ENCODE measurements at regions not wholly inside any gene's neighbourhood (a gene's known extent, or its start where the extent isn't known, plus 50 kb on each side); places are given as distances from the start of the nearest gene placed in this dataset.
"Not testable (repeated sequence)": the region's sequence is repeated elsewhere in the genome, so short reads cannot be mapped to it uniquely, and the experiment has no call there.

DNA sequence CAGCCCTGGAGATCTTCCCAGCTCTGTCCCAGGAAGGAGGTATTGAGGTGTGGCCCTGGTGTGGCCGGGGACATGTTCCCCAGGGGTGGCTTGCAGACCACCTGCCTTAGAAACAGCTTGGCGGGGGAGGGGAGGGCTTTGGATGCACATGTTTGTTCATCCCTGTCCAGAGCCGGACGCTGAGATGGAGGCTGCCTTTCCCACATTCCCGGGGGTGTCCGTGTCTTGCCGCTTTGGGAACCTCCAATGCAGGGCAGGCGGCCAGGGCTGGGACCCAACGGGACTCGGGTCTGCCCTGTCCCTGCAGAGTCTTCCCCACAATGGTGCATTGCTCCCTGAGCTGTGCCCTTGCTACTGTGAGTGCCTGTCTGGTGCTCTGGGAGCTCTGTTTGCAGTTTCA, 319.5 kb upstream of the SFSWAP start:
- no peak for DNase-seq (ENCODE audit: low spot score)

DNA sequence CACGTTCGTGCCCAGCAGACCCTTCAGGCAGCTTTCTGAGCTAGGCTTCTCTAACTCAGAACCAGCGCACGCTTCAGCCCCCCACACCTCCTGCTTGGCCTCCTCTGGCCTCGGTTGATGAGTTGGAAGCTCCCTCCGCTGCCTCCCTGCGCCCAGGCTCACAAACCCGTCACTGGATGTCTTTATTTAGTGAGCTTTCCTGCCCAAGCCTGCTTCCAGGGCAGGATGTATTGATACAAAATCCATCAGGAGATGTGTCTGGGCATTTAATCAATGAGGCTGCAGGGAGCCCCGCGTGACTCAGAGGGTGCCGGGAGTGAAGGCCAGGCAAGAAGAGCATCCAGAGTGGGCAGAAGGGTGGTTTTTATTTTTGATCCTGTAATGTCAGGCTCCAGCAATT, 316.1 kb upstream of the SFSWAP start:
- not testable (repeated sequence) for DNase-seq (ENCODE audit: low spot score)

DNA sequence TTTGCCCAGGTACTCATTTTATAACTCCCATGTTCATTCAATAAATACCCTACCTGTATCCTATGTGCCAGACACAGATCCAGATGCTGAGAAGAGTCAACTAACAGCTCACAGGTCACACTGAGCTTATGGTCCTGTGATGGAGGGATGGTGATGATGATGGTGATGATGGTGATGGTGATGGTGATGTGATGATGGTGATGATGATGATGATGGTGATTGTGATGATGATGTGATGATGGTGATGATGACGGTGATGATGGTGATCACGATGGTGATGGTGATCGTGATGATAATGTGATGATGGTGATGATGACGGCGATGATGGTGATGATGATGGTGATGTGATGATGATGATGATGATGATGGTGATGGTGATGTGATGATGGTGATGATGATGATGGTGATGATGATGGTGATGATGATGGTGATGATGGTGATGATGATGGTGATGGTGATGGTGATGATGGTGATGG, 315.6 kb upstream of the SFSWAP start:
- not testable (repeated sequence) for DNase-seq (ENCODE audit: low spot score)

DNA sequence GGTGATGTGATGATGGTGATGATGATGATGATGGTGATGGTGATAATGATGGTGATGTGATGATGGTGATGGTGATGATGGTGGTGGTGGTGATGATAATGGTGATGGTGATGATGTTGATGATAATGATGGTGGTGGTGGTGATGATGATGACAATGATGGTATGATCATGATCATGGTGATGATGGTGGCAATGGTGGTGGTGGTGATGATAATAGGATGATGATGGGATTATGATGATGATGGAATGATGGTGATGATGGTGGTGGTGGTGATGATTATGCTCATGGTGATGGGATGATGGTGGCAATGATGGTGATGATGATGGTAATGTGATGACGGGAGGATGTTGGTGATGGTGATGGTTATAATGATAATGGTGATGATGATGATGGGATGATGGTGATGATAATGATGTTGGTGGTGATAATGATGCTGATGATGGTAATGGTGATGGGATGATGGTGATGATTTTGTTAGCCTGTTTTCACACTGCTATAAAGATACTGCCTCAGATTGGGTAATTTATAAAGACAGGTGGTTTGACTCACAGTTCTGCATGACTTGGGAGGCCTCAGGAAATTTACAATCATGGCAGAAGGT, 314.8 kb upstream of the SFSWAP start:
- DNase-seq (ENCODE audit: low spot score), result no peak

DNA sequence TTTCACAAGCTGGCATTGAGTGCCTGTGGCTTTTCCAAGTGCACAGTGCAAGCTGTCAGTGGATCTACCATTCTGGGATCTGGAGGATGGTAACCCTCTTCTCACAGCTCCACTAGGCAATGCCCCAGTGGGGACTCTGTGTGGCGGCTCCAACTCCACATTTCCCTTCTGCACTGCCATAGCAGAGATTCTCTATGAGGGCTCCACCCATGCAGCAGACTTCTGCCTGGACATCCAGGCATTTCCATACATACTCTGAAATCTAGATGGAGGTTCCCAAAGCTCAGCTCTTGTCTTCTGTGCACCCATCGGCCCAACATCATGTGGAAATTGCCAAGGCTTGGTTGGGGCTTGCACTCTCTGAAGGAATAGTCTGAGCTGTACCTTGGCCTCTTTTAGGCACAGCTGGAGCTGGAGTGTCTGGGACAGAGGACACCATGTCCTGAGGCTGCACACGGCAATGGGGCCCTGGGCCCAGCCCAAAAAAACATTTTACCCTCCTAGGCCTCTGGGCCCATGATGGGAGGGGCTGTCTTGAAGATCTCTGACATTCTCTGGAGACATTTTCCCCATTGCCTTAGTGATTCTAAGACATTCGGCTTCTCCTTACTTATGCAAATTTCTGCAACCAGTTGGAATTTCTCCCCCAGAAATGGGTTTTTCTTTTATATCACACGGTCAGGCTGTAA, 313.3 kb upstream of the SFSWAP start:
- DNase-seq (ENCODE audit: low spot score), result no peak

DNA sequence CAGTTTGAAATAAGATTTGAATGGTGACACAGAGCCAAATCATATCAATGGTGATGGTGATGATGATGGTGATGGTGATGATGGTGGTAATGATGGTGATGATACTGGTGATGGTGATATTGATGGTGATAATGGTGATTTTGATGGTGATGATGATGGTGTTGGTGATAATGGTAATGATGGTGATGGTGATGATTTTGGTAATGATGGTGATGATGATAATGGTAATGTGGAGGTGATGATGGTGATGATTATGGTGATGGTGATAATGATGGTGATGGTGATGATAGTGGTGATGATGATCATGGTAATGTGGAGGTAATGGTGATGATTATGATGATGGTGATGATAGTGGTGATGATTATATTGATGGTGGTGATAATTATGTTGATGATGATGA, 311.9 kb upstream of the SFSWAP start:
- DNase-seq (ENCODE audit: low spot score), result no peak

DNA sequence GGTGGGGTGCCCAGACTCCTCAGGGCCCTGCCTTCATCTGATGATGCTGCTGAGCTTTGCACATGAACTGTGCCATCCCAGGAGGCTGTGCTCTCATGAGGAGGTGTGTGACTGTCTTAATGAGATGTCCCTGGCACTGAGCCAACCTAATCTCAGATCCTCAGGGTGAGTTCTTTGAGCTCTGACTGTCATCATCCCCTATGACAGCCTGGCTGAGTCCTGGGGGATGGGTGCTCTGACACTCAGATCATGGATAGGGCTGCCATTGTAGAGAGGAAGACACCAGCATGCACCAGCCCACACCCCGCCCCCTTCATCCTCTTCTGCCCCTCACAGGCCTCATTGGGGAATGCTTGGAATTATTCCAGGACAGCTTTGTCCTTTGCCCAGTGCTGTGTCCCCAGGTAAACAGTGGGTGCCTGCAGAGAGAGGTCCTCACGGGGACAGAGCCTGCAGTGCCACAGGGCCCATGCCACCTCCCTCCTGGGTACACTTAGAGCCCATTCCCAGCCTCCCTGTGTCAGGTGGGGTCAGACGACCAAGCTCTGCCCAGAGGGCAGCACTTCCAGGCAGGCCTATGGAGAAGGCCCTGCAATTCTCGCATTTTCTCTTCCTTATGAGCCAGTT, 310.1 kb upstream of the SFSWAP start:
- not testable (repeated sequence) for DNase-seq (ENCODE audit: low spot score)

DNA sequence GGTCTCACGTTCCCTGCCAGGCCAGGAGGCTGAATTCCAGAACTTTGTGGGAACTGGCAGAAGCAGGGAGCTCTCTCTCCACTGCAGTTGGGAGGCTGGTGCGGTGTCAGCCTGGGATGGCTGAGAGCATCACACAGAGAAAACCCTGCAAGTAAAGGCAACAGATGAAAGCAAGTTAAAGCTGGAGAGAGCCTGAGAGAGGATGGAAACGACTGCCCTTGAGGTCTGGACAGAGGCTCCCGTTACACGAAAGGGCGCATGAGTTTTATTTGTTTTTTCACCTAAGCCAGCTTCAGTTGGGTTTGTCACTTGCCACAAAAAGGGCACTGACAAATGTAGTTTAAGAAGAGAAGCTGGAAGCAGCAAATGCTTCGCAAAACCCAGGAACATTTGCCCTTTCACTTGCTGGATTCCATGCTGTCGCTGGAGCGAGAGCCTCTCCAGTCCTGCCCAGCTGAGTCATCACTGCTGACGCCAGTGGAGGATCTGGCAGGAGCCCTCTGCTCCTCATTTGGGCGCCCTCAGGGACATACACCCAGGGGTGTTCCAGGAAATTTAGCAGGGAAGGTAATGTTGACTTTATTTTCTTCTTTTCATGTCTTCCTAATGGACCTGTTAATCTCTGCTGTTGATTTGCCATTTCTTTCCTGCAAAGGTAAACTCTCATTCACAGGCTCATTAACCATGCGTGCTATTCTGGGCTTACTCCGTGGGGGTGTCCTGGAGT, 308.8 kb upstream of the SFSWAP start:
- DNase-seq (ENCODE audit: low spot score), result not testable (repeated sequence)

DNA sequence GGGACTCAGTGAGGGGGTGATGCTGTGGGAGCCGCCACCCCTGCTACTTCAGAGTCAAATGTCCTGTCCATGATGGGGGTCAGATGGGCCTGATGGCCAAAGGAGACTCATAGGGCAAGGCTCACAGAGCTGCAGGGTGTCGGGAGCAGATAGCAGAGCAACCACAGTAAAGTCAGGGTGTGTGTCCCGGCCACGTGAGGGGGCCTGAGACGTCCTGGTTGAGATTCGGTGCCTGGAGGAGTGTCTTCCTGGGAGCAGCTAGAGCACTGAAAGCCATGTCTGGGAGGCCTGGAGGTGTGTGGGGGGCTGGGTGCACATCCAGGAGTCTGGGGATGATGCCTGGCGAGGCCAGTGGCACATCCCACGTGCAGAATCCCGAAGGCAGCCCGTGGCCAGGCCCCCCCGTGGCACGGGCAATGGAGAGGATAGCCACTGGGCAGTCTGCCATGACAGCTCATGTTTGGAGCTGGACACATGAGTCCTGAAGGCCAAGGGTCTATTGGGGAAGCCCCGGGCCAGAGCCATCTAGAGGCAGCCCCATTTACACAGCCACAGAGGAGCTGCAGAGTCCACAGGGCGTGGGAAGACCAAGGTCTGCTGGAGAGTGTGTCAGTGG, 308.0 kb upstream of the SFSWAP start:
- DNase-seq (ENCODE audit: low spot score), result no peak

DNA sequence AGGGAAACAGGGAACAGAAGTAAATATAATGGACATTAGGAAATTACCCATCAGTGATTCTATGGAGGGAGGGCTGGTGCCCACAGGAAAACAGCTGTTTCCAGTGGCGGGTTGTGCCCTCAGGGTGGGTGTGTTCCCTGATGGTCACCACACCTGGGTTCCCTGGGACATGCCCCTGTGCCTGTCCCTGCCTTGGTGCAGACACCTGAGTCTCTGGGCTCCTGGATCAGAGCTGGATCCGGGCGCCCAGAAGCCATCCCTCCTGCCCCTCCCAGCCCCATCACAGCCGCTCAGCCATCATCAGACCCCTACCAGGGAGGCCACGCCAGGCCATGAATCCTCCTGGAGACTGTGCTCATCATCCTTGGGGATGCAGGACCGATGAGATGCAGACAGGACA, 307.2 kb upstream of the SFSWAP start:
- DNase-seq (ENCODE audit: low spot score), result no peak

DNA sequence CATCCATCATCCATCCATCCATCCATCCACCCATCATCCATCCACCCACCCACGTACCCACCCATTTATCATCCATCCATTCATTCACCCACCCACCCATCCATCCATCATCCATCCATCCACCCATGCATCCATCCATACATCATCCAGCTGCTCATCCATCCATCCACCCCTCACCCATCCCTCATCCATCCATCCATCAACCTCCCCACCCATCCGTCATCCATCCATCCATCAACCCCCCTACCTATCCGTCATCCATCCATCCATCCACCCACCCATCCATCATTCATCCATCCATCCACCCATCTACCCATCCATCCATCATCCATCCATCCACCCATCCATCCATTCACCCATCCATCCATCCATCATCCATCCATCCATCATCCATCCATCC, 306.2 kb upstream of the SFSWAP start:
- DNase-seq (ENCODE audit: low spot score), result no peak

DNA sequence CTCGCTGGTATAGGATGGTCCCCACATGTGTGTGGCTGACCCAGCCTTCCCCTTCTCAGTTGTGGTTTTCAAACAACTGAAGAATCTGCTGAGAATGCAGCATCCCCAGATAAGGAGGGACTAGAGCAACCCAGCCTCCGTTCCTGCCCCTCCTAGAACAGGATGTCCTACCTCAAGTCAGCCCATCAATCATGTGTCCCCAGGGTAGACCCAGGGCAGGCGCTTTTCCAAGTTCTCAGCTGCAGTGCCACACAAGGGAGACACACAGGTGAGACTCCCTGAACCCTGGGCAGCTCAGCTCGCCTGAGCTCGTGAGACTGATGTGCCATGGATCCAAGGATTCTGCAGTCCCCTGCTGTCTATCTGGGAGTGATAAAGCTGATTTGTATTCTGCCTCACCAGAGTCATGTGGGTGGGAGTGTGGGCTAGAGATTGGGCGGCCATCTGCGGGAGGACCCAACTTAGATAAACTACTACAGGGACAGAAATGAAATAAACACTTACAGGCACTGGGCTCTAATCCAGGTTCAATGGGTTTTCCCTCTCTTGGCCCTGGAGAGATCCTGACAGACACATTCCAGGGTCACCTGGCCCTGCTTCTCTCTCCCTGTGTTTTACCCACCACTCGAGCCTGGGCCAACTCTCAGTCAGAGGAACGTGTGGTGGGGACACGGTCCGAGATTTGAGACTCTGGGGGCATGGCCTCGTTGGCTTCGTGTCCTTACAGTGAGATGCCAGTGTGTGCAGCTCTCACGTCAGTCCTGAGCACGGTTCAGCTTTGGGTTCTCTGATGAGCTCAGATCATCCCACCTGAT, 303.5 kb upstream of the SFSWAP start:
- DNase-seq (ENCODE audit: low spot score), result no peak

DNA sequence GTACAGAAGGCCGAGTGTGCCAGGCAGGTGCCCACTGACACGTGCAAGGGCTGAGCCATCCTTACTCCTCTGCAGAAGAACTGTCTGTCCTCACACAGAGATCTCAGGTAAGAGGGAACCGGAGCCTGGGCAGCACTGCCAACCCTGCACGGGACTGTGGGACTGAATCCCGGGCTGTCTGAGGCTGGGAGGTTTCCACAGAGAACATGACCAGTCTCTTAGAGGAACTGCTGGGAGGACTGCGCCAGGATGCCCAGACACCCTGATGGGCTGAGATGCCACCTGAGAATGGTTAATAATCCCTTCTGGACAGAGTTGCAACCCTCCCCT, 302.9 kb upstream of the SFSWAP start:
- no peak for DNase-seq (ENCODE audit: low spot score)

DNA sequence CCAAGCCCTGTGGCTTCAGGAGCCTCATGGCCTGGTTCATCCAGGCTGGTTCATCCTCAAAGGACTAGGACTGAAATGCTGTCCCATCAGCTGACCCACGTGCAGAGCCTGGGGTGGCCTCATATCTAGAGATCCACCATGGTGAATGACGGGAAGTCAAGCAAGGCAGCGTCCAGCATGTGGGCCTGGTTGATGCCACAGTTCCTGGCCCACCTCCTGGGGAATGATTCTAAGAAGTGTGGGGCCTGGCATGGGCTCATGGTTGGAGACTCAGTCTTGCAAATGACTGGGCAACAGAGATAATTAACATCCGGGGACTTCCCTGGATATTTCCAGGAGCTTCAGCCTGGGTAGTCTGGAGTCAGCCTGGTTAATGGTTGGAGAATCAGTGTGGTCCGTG, 302.4 kb upstream of the SFSWAP start:
- DNase-seq (ENCODE audit: low spot score), result no peak

DNA sequence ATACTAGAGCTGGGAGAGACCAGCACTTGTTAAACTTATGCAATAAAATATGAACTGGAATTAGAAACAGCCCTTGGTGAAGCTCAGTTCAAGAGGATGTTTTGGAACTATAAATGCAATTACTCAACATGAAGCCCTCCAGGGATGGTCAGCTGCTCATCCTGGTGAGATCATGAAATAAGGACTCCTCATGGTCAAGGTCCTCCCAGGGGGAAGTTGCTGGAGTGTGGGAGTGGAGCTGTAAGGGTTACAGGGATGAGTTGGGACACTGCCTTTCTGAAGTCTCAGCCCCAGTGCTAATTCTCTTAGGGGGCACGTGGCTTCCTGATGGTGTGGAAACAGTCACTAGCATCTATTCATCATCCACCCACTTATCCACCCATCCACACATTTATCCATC, 301.7 kb upstream of the SFSWAP start:
- no peak for DNase-seq (ENCODE audit: low spot score)

DNA sequence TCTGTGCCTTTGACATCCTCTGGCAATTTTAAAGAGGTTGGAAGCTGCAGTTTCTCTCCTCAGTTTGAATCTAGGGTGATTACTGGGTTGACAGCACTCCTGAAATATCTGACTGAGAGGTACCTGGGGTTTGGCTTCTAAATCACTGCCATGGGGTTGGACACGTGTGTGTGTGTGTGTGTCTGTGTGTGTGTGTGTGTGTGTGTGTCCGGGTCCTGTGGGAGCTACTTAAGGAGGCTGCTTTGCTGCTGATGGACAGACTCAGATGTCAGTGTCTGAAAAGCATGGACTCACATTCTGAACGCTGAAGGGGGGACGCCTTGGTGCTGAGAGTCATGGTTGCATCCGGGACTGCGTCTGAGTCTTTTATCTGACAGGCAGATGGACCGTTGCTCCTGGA, 299.1 kb upstream of the SFSWAP start:
- DNase-seq (ENCODE audit: low spot score), result not testable (repeated sequence)

DNA sequence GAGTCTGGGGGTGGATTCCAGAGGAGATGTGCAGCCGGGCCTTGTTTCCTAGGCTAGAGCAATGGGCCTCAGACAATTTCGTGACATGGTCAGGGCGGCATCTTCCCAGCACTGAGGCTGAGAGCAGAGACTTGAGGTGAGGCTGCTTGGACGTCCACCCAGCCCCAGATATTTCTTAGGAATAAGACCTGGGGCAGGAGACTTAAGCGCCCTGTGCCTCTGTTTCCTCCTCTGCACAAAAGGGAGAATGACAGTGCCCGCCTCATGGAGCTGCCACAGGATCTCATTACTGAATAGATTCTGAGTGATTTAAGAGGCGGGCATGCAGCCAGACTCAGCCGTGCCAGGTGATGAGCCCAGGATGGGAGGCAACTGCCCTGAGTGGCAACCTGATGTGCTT, 297.9 kb upstream of the SFSWAP start:
- DNase-seq (ENCODE audit: low spot score), result no peak

DNA sequence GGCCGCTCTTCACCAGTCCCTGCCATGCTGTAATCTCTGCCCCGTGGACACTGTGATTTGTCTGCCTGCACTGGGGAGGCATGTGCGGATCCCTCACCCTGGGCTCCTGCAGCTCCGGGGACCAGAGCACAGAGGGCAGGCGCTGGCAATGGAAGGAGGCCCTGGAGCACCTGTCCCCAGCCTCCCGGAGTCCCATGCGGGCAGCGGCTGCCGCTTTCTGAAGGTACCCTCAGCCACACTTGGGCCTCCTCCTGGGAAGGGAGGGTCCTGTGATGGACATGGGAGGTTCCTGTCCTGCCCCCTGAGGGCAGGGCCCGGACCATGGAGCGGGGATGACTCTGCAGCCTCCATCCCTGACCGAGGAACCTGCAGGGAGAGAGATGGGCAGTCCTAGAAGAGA, 297.4 kb upstream of the SFSWAP start:
- DNase-seq (ENCODE audit: low spot score), result no peak

DNA sequence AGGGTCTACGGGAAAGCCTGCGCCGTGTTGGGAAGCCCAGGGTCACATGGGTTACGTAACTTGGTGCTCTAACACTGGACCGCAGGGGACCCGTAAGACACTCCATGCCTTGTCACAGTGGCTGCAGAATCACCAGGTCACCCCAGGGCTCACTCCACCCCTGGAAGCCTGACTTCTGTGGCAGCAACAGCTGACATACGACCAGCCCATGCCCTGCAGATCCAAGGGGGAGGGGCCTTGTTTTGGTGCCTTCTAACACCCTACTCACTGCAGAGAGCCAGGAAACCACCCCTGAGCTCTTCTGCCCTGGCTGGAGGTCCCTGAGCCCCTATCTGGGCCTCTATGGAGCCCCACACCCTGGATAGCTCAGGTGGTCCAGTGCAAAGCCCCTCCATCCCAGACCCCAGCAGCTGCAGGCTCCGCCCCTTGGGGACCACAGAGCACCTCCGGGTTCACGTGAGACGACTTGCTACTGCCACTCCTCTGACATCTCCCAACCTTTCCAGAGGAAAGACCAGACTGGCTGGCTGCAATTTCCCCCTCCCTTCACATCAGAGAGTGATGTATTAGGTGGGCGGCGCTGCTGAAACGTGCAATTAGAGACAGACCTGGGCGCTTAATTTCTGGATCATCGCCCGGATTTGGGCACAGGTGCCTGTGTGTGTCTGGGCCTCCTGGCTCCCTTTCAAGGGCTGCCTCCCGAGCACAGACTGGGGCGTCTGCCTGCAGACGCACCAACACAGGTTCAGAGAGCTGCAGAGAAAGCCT, 296.6 kb upstream of the SFSWAP start:
- DNase-seq (ENCODE audit: low spot score), result not testable (repeated sequence)

DNA sequence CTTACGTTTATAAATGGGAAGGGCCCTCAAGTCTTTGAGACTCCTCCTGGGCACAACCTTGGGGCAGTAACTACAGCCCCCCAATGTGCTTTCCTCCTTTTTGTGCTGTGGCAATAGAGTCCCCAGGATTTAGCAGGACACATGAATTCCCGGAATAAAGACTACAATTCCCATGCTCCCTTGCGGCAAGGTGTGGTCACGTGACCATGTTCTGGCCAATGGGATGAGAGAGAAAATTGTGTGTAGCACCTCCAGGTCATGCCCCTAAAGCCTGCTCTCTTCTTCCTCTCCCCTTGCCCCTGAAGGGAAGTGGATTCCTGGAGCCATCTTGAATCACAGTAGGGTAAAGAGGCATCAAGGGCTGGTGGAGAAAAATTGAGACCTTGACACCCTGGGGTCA, 295.1 kb upstream of the SFSWAP start:
- no peak for DNase-seq (ENCODE audit: low spot score)

DNA sequence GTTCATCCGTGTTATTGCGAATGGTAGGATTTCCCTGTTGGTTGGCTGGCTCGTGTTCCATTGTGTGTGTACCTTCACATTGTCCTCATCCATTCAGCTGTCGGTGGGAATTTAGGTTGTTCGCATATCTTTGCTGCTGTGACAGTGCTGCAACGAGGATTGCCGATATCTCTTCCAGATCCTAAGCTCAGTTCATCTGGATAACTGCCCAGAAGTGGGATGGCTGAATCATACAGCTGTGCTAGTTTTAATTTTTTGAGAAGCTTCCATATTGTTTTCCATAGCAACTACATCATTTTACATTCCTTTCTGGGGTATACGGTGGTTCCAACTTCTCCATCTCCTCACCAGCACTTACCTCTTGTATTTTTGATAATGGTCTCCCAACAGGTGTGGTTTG, 292.8 kb upstream of the SFSWAP start:
- no peak for DNase-seq (ENCODE audit: low spot score)

All from HuH-7.5 (cell line).